ENCODE measurements at regions not wholly inside any gene's neighbourhood (a gene's known extent, or its start where the extent isn't known, plus 50 kb on each side); places are given as distances from the start of the nearest gene placed in this dataset.

DNA sequence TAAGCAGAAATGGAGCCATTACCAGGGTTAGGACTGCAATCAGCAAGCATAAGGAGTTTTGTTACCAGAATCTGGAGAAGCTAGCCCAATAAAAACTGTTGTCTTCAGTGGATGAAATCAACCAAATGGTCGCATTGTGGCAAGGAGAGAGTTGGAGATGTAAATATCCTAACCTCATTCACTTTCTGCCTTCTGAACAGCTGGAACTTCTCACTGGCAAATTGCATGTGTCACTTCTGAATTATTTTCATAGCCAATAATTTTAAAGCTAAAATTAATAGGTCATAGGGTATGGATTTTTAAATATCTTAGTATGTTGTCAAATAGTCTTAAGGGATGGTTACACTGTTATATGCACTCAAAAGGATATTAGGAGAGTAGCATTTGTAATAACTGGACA, 121.6 kb downstream of the SUCNR1 start:
- Histone ChIP-seq H3K9me3 (ENCODE audit: control insufficient read depth in 1 of 2, insufficient read depth in 1 of 2, low read depth in 1 of 2, low read length in 2 of 2) (no peaks in the 10 kb centered on the region), H3K79me2 (ENCODE audit: insufficient read depth, low read length) (no peaks in the 10 kb centered on the region), H3K4me1 (ENCODE audit: control insufficient read depth in 1 of 2, insufficient read depth in 2 of 2, low read length in 2 of 2) (no peaks in the 10 kb centered on the region), H3K4me2 (ENCODE audit: low read length) (no peak overlapping the region), H2AFZ (ENCODE audit: low read depth, low read length, poor library complexity, severe bottlenecking) (no peak overlapping the region), H3K9me2 (ENCODE audit: insufficient read depth) (no peaks in the 10 kb centered on the region), H3K9ac (ENCODE audit: low read length) (no peak overlapping the region), H3K36me3 (ENCODE audit: control insufficient read depth in 1 of 2, insufficient read depth in 2 of 2, low read length in 2 of 2) (no peaks in the 10 kb centered on the region), H3K27me3 (ENCODE audit: insufficient read depth, low read length) (no peaks in the 10 kb centered on the region), H4K20me1 (ENCODE audit: insufficient read depth) (no peaks in the 10 kb centered on the region), H3K27ac (ENCODE audit: low read depth, low read length) (no peak overlapping the region), H3K4me3 (replicated peaks in 1 of 2; ENCODE audit: low read depth in 1 of 2, low read length in 2 of 2) (no peak overlapping the region)
- ChIA-PET POLR2A (no interaction called here), CTCF (no interaction called here), RAD21 (ENCODE audit: low non-redundant PET in 1 of 2, low total read pairs in 2 of 2, uncharacterized antibody in 2 of 2, unreplicated experiment in 2 of 2) (no interaction called here)
- no peak for ATAC-seq
- intact Hi-C loops (cut with micrococcal nuclease), result no loop called here
- no peak for DNase-seq (ENCODE audit: low read depth, low spot score)
- no peak for TF ChIP-seq EZH2 (IDR thresholded peaks at IDR 0.05)
- no peak for TF ChIP-seq TCF7L2 (IDR thresholded peaks at IDR 0.05; ENCODE audit: borderline replicate concordance, extremely low read depth, insufficient read depth, insufficient read length)
- TF ChIP-seq SP1 (IDR thresholded peaks at IDR 0.05; ENCODE audit: low read depth), result no peak
- TF ChIP-seq CEBPB (IDR thresholded peaks at IDR 0.05; ENCODE audit: low read depth), result no peak
- BruUV-seq (replicated peaks), result no TSS peak

DNA sequence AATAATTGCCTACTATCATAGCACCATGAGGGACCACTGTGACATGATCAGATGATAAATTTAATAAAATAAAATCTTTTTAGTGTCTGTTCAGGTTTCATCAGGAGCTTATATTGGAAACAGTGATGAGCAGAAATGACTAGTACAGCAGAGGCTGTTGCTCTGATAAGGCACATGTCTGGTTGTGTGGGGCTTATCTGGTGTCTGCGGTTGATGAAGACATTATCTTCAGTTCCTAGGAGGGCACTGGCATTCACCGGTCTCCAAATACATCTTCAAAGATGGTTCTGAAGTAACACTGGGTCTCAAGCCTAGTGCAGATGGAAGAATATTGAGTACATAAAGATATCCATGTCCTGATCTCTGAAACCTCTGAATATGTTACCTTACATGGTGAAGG, 125.3 kb downstream of the SUCNR1 start:
- RAD21 ChIA-PET (ENCODE audit: low non-redundant PET in 1 of 2, low total read pairs in 2 of 2, uncharacterized antibody in 2 of 2, unreplicated experiment in 2 of 2), result no interaction called here
- Histone ChIP-seq H3K4me2 (ENCODE audit: low read length) (no peak overlapping the region), H3K79me2 (ENCODE audit: insufficient read depth, low read length) (no peaks in the 10 kb centered on the region), H2AFZ (ENCODE audit: low read depth, low read length, poor library complexity, severe bottlenecking) (no peak overlapping the region), H3K27ac (ENCODE audit: low read depth, low read length) (no peak overlapping the region), H3K4me1 (ENCODE audit: control insufficient read depth in 1 of 2, insufficient read depth in 2 of 2, low read length in 2 of 2) (no peaks in the 10 kb centered on the region), H4K20me1 (ENCODE audit: insufficient read depth) (no peaks in the 10 kb centered on the region), H3K9me3 (ENCODE audit: control insufficient read depth in 1 of 2, insufficient read depth in 1 of 2, low read depth in 1 of 2, low read length in 2 of 2) (no peaks in the 10 kb centered on the region), H3K4me3 (replicated peaks in 1 of 2; ENCODE audit: low read depth in 1 of 2, low read length in 2 of 2) (no peak overlapping the region), H3K36me3 (ENCODE audit: control insufficient read depth in 1 of 2, insufficient read depth in 2 of 2, low read length in 2 of 2) (no peaks in the 10 kb centered on the region), H3K9ac (ENCODE audit: low read length) (no peak overlapping the region), H3K27me3 (ENCODE audit: insufficient read depth, low read length) (no peaks in the 10 kb centered on the region), H3K9me2 (ENCODE audit: insufficient read depth) (no peaks in the 10 kb centered on the region)
- intact Hi-C loops (cut with micrococcal nuclease), result no loop called here
- POLR2A ChIA-PET, result no interaction called here
- no TSS peak for BruUV-seq (replicated peaks)
- CTCF ChIA-PET, result no interaction called here
- no peak for DNase-seq (ENCODE audit: low read depth, low spot score)
- ATAC-seq, result no peak
- no peak for TF ChIP-seq CEBPB (IDR thresholded peaks at IDR 0.05; ENCODE audit: low read depth)
- no peak for TF ChIP-seq RAD21 (IDR thresholded peaks at IDR 0.05; ENCODE audit: low read depth)
- TF ChIP-seq, protein P1, sequence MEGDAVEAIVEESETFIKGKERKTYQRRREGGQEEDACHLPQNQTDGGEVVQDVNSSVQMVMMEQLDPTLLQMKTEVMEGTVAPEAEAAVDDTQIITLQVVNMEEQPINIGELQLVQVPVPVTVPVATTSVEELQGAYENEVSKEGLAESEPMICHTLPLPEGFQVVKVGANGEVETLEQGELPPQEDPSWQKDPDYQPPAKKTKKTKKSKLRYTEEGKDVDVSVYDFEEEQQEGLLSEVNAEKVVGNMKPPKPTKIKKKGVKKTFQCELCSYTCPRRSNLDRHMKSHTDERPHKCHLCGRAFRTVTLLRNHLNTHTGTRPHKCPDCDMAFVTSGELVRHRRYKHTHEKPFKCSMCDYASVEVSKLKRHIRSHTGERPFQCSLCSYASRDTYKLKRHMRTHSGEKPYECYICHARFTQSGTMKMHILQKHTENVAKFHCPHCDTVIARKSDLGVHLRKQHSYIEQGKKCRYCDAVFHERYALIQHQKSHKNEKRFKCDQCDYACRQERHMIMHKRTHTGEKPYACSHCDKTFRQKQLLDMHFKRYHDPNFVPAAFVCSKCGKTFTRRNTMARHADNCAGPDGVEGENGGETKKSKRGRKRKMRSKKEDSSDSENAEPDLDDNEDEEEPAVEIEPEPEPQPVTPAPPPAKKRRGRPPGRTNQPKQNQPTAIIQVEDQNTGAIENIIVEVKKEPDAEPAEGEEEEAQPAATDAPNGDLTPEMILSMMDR (IDR thresholded peaks at IDR 0.05 in 2 of 3, conservative IDR thresholded peaks at IDR 0.05 in 1 of 3; ENCODE audit: borderline replicate concordance in 1 of 3, insufficient read depth in 1 of 3, low read depth in 2 of 3, low read length in 2 of 3), result no peak
- TF ChIP-seq SRF (IDR thresholded peaks at IDR 0.05; ENCODE audit: low read depth), result no peak
- no peak for TF ChIP-seq SIN3A (IDR thresholded peaks at IDR 0.05; ENCODE audit: low read depth)
- TF ChIP-seq ZNF274 (IDR thresholded peaks at IDR 0.05; ENCODE audit: low read depth, low read length), result no peak
- TF ChIP-seq, protein P2, sequence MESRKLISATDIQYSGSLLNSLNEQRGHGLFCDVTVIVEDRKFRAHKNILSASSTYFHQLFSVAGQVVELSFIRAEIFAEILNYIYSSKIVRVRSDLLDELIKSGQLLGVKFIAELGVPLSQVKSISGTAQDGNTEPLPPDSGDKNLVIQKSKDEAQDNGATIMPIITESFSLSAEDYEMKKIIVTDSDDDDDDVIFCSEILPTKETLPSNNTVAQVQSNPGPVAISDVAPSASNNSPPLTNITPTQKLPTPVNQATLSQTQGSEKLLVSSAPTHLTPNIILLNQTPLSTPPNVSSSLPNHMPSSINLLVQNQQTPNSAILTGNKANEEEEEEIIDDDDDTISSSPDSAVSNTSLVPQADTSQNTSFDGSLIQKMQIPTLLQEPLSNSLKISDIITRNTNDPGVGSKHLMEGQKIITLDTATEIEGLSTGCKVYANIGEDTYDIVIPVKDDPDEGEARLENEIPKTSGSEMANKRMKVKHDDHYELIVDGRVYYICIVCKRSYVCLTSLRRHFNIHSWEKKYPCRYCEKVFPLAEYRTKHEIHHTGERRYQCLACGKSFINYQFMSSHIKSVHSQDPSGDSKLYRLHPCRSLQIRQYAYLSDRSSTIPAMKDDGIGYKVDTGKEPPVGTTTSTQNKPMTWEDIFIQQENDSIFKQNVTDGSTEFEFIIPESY (IDR thresholded peaks at IDR 0.05; ENCODE audit: extremely low read depth, insufficient replicate concordance, low read length), result no peak
- TF ChIP-seq EGR1 (IDR thresholded peaks at IDR 0.05; ENCODE audit: low read depth), result no peak
- TF ChIP-seq EZH2 (IDR thresholded peaks at IDR 0.05), result no peak
- TF ChIP-seq, protein P3, sequence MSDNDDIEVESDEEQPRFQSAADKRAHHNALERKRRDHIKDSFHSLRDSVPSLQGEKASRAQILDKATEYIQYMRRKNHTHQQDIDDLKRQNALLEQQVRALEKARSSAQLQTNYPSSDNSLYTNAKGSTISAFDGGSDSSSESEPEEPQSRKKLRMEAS (IDR thresholded peaks at IDR 0.05), result no peak
- no peak for TF ChIP-seq JUND (IDR thresholded peaks at IDR 0.05)
- no peak for TF ChIP-seq FOSL1 (IDR thresholded peaks at IDR 0.05; ENCODE audit: low read depth)
- no peak for TF ChIP-seq ELF1 (IDR thresholded peaks at IDR 0.05; ENCODE audit: borderline replicate concordance, low read depth)
- TF ChIP-seq EZH2phosphoT487 (IDR thresholded peaks at IDR 0.05; ENCODE audit: borderline replicate concordance), result no peak
- TF ChIP-seq TCF7L2 (IDR thresholded peaks at IDR 0.05; ENCODE audit: borderline replicate concordance, extremely low read depth, insufficient read depth, insufficient read length), result no peak
- TF ChIP-seq POLR2A (IDR thresholded peaks at IDR 0.05; ENCODE audit: borderline replicate concordance, extremely low read depth, insufficient read depth, insufficient read length), result no peak
- no peak for TF ChIP-seq POLR2AphosphoS5 (IDR thresholded peaks at IDR 0.05; ENCODE audit: low read depth, low read length)

Measured in HCT116 (cell line).